NB4 (cell line): ENCODE measurements at regions not wholly inside any gene's neighbourhood (a gene's known extent, or its start where the extent isn't known, plus 50 kb on each side); places are given as distances from the start of the nearest gene placed in this dataset.

Experiments used
- DNase-seq: peaks from one replicate; pipeline ENCODE4 v3.0.0; 2010; ENCODE audit warnings: low read depth
- H3K4me3 ChIP-seq: one replicate; pipeline ENCODE4 v1.5.1; 2011; ENCODE audit warnings: mild to moderate bottlenecking, low read depth, low read length, moderate library complexity
- CTCF ChIP-seq: IDR thresholded peaks from one replicate; pipeline ENCODE4 v1.5.1; 2012; ENCODE audit warnings: low read depth, low read length
- MAX ChIP-seq: IDR thresholded peaks from 2 replicates; pipeline ENCODE4 v1.6.1; 2011; ENCODE audit warnings: low read depth, low read length
- MYC ChIP-seq: IDR thresholded peaks from 2 replicates; pipeline ENCODE4 v1.6.1; 2011; ENCODE audit warnings: low read depth, low read length
- POLR2A ChIP-seq: IDR thresholded peaks from 2 replicates; pipeline ENCODE4 v1.6.1; 2011; ENCODE audit warnings: mild to moderate bottlenecking; ENCODE audit not compliant: insufficient read length; ENCODE audit errors: extremely low read depth

- DNase-seq, result no peak
- TF ChIP-seq MYC, result no peak
- TF ChIP-seq MAX, result no peak
- no peak for TF ChIP-seq CTCF
- no peak for TF ChIP-seq POLR2A
- H3K4me3 ChIP-seq, result no peak overlapping the region
Measured at GRCh38 chr4:187103351-187103750, 379.7 kb upstream of the FAT1 start.

- no peak for DNase-seq
- no peak overlapping the region for H3K4me3 ChIP-seq
- TF ChIP-seq POLR2A, result no peak
- TF ChIP-seq CTCF, result no peak
- no peak for TF ChIP-seq MYC
- TF ChIP-seq MAX, result no peak
Measured at GRCh38 chr4:187108845-187109244, 385.2 kb upstream of the FAT1 start.

GRCh38 chr4:187109636-187110035 lies 386.0 kb upstream of the FAT1 start:
- TF ChIP-seq MAX, result no peak
- no peak for TF ChIP-seq MYC
- TF ChIP-seq CTCF, result no peak
- TF ChIP-seq POLR2A, result no peak
- DNase-seq, result no peak
- no peak overlapping the region for H3K4me3 ChIP-seq

- TF ChIP-seq CTCF (no peak), MAX (no peak), POLR2A (no peak), MYC (no peak)
- H3K4me3 ChIP-seq, result no peak overlapping the region
- DNase-seq, result no peak
Measured at GRCh38 chr4:187118166-187118565, 394.5 kb upstream of the FAT1 start.

- DNase-seq, result no peak
- no peak for TF ChIP-seq MAX
- no peak for TF ChIP-seq POLR2A
- no peak for TF ChIP-seq CTCF
- no peak for TF ChIP-seq MYC
Measured at GRCh38 chr4:187118602-187119120, 395.0 kb upstream of the FAT1 start.

GRCh38 chr4:187124331-187124730 lies 400.7 kb upstream of the FAT1 start:
- H3K4me3 ChIP-seq, result no peak overlapping the region
- TF ChIP-seq MAX (no peak), MYC (no peak)
- DNase-seq, result no peak

More at GRCh38 chr4:187118602-187119120, 395.0 kb upstream of the FAT1 start:
- H3K4me3 ChIP-seq, result no peak overlapping the region
